Naive B cell (primary cell): ENCODE measurements at regions not wholly inside any gene's neighbourhood (a gene's known extent, or its start where the extent isn't known, plus 50 kb on each side); places are given as distances from the start of the nearest gene placed in this dataset.

ENCODE experiments used
- ATAC-seq, 2 donors: fragments of 150-1000 bp; cut with Tn5 transposase; 2 replicates each; pipeline ENCODE4 v1.10.0; 2021; ENCODE audit warnings: low read depth in 2 of 2, mild to moderate bottlenecking in 2 of 2, moderate library complexity in 2 of 2
- DNase-seq: peaks from one replicate; pipeline ENCODE4 v3.0.0; 2022
- H3K27ac Mint-ChIP-seq, 6 donors: one replicate each; pipeline ENCODE4 v1.8.0; 2020 to 2022; ENCODE audit warnings: mild to moderate bottlenecking in 6 of 6, mixed read lengths in 6 of 6, moderate library complexity in 5 of 6, inconsistent platforms in 2 of 6
- H3K27me3 Mint-ChIP-seq, 3 donors: one replicate each; pipeline ENCODE4 v1.8.0; 2021 to 2022; ENCODE audit warnings: mixed read lengths in 3 of 3, mild to moderate bottlenecking in 1 of 3
- H3K36me3 Mint-ChIP-seq, 2 donors: one replicate each; pipeline ENCODE4 v1.8.0; 2020 to 2022; ENCODE audit warnings: mixed read lengths in 2 of 2, inconsistent platforms in 1 of 2, mild to moderate bottlenecking in 1 of 2
- H3K4me1 Mint-ChIP-seq, 3 donors: one replicate each; pipeline ENCODE4 v1.8.0; 2020 to 2022; ENCODE audit warnings: mixed read lengths in 3 of 3, inconsistent platforms in 1 of 3, mild to moderate bottlenecking in 1 of 3, moderate library complexity in 1 of 3
- H3K4me3 Mint-ChIP-seq, 8 donors: one replicate each; pipeline ENCODE4 v1.8.0; 2020 to 2022; ENCODE audit warnings: mild to moderate bottlenecking in 8 of 8, mixed read lengths in 8 of 8, moderate library complexity in 8 of 8, inconsistent platforms in 2 of 8
- H3K9me3 Mint-ChIP-seq, 7 donors: one replicate each; pipeline ENCODE4 v1.8.0; 2020 to 2022; ENCODE audit warnings: mixed read lengths in 7 of 7, mild to moderate bottlenecking in 5 of 7, inconsistent platforms in 2 of 7, moderate library complexity in 1 of 7

DNA sequence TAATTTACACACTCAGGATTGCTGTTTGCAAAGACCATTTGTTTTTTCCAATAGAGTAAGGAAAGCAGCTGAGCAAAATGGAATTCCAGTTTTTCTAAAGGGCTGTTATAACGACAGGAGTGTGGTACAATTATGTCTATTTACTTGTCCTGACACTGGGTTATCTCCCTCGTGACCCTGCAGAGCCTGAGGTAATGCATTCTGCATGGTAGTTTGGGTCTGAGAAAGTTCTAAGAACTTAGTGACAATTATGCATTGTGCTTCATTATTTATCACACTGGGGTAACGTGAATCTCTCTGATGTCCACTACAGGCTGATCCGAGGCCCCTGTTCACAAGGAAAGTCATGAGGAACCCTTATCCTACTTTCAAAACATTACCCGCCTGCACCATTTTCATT lies 50.7 kb upstream of the EDNRB start:
- Mint-ChIP-seq H3K4me3 (no peak overlapping the region), H3K36me3 (no peaks in the 10 kb centered on the region), H3K9me3 (peaks cover 0 to 10% (median 1%) of the 10 kb centered on the region in 7 donors), H3K27me3 (no peaks in the 10 kb centered on the region), H3K4me1 (no peaks in the 10 kb centered on the region), H3K27ac (no peak overlapping the region)
- DNase-seq, result no peak
- no peak for ATAC-seq
